ENCODE measurements at regions not wholly inside any gene's neighbourhood (a gene's known extent, or its start where the extent isn't known, plus 50 kb on each side); places are given as distances from the start of the nearest gene placed in this dataset.
A peak's percentile ranks its signal among the peaks of the same experiment; 100 is the strongest.

- Histone ChIP-seq H2AFZ (ENCODE audit: low read length) (no peak overlapping the region), H3K79me2 (ENCODE audit: control insufficient read depth in 1 of 2, insufficient read depth in 2 of 2, low read length in 2 of 2) (no peaks in the 10 kb centered on the region), H4K5ac (ENCODE audit: insufficient read length, low read depth, low read length) (no peak overlapping the region), H3K18ac (ENCODE audit: extremely low read depth, low read length) (no peak overlapping the region), H2BK12ac (ENCODE audit: low read depth, low read length) (no peak overlapping the region), H3K14ac (ENCODE audit: insufficient read length) (no peak overlapping the region), H3K56ac (replicated peaks; ENCODE audit: insufficient read length, low read depth, low read length) (no peak overlapping the region), H2AK5ac (ENCODE audit: low read depth, low read length) (no peak overlapping the region), H2BK5ac (ENCODE audit: low read depth, low read length) (no peak overlapping the region), H3K27me3 (replicated peaks in 1 of 4; ENCODE audit: control insufficient read depth in 3 of 4, extremely low read depth in 1 of 4, insufficient read depth in 3 of 4, low read length in 3 of 4) (no peaks in the 10 kb centered on the region; a peak in 2 of 7 replicates), H3K4me2 (ENCODE audit: insufficient read depth in 1 of 2, low read depth in 2 of 2, low read length in 2 of 2) (no peak overlapping the region), H2BK15ac (ENCODE audit: low read length) (no peak overlapping the region), H2BK120ac (replicated peaks; ENCODE audit: low read depth, low read length) (no peak overlapping the region), H3K9ac (replicated peaks in 1 of 4; ENCODE audit: extremely low read depth in 1 of 4, low read depth in 3 of 4, low read length in 3 of 4) (no peak overlapping the region), H3K23me2 (ENCODE audit: low read depth, low read length) (no peaks in the 10 kb centered on the region), H3K27ac (ENCODE audit: low read depth, low read length) (no peak overlapping the region), H2BK20ac (ENCODE audit: low read length) (no peak overlapping the region), H4K8ac (ENCODE audit: extremely low read depth, insufficient read depth, low read length) (peak overlapping the region; percentile 28; the same call in 1 of the 2 replicates), H3K79me1 (ENCODE audit: low read depth, low read length) (no peaks in the 10 kb centered on the region), H3K36me3 (ENCODE audit: control insufficient read depth in 2 of 4, insufficient read depth in 4 of 4, low read length in 3 of 4) (no peaks in the 10 kb centered on the region), H4K91ac (replicated peaks; ENCODE audit: insufficient read length, low read length) (no peak overlapping the region), H4K20me1 (replicated peaks in 1 of 2; ENCODE audit: control insufficient read depth in 1 of 2, insufficient read depth in 2 of 2, low read length in 2 of 2) (no peaks in the 10 kb centered on the region), H3K4ac (replicated peaks; ENCODE audit: insufficient read length, low read depth, low read length) (no peak overlapping the region), H3K9me3 (ENCODE audit: insufficient read depth in 2 of 2, low read depth in 1 of 2, low read length in 1 of 2) (no peaks in the 10 kb centered on the region), H3K4me1 (replicated peaks in 1 of 4; ENCODE audit: control insufficient read depth in 3 of 4, insufficient read depth in 4 of 4, low read length in 3 of 4) (no peaks in the 10 kb centered on the region), H3K4me3 (ENCODE audit: extremely low read depth in 1 of 4, insufficient read depth in 2 of 4, low read depth in 3 of 4, low read length in 4 of 4) (no peak overlapping the region), H3K23ac (ENCODE audit: insufficient read length) (no peak overlapping the region)
- 91% methylated on average over 10 of the region's 10 CpGs; no CpG with 5 or more reads in 1 of the 2 experiments for WGBS, 2 experiments (ENCODE audit: extremely low coverage in 1 of 2, insufficient coverage in 1 of 2, insufficient read length in 1 of 2, insufficient replicate concordance in 2 of 2, low coverage in 1 of 2, low lambda C conversion rate in 2 of 2, missing lambda C conversion rate in 1 of 2)
- POLR2A ChIA-PET (ENCODE audit: partially characterized antibody), result no interaction called here
- CTCF ChIA-PET (ENCODE audit: partially characterized antibody), result interaction anchor here (1.0 to 1.2 kb wide), 2 partner anchors 182 to 188 kb away, joined by 3 to 5 read pairs; no protein-coding TSS in a partner anchor
- DNase-seq (ENCODE audit: low read depth in 1 of 2, low spot score in 2 of 2) (no peak), FAIRE-seq (no peak)
- TF ChIP-seq JUN (IDR thresholded peaks at IDR 0.05; ENCODE audit: low read depth, low read length) (no peak), RNF2 (IDR thresholded peaks at IDR 0.05; ENCODE audit: borderline replicate concordance, low read depth, low read length, missing control alignments, poor library complexity, severe bottlenecking) (no peak), RAD21 (IDR thresholded peaks at IDR 0.05 in 1 of 2, conservative IDR thresholded peaks at IDR 0.05 in 1 of 2; ENCODE audit: low read depth in 2 of 2, low read length in 2 of 2) (no peak), GTF2F1 (IDR thresholded peaks at IDR 0.05; ENCODE audit: borderline replicate concordance, low read depth, low read length) (no peak), RFX5 (IDR thresholded peaks at IDR 0.05; ENCODE audit: borderline replicate concordance, low read depth, low read length) (no peak), CREB1 (IDR thresholded peaks at IDR 0.05) (no peak), YY1 (IDR thresholded peaks at IDR 0.05; ENCODE audit: low read depth, low read length) (no peak), SP4 (IDR thresholded peaks at IDR 0.05; ENCODE audit: low read length) (no peak), SUZ12 (IDR thresholded peaks at IDR 0.05; ENCODE audit: low read length) (no peak), SAP30 (IDR thresholded peaks at IDR 0.05; ENCODE audit: insufficient read depth, insufficient replicate concordance, low read length) (no peak)
- TF ChIP-seq, protein P1, sequence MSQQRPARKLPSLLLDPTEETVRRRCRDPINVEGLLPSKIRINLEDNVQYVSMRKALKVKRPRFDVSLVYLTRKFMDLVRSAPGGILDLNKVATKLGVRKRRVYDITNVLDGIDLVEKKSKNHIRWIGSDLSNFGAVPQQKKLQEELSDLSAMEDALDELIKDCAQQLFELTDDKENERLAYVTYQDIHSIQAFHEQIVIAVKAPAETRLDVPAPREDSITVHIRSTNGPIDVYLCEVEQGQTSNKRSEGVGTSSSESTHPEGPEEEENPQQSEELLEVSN (IDR thresholded peaks at IDR 0.05), result no peak
- TF ChIP-seq, protein P2, sequence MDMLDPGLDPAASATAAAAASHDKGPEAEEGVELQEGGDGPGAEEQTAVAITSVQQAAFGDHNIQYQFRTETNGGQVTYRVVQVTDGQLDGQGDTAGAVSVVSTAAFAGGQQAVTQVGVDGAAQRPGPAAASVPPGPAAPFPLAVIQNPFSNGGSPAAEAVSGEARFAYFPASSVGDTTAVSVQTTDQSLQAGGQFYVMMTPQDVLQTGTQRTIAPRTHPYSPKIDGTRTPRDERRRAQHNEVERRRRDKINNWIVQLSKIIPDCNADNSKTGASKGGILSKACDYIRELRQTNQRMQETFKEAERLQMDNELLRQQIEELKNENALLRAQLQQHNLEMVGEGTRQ (IDR thresholded peaks at IDR 0.05; ENCODE audit: low read length), result no peak
Measured at GRCh38 chr20:22502731-22503191, 81.6 kb downstream of the FOXA2 start.

Measured in H1 (cell line).